Ammon's horn (tissue), 1 donor: ENCODE measurements at regions not wholly inside any gene's neighbourhood (a gene's known extent, or its start where the extent isn't known, plus 50 kb on each side); places are given as distances from the start of the nearest gene placed in this dataset.

Experiments
- DNase-seq: peaks from one replicate; pipeline ENCODE4 v3.0.0-alpha.2; 2016; ENCODE audit warnings: low spot score

GRCh38 chr16:86090461-86091170, 191.7 kb downstream of the IRF8 start:
- no peak for DNase-seq

DNA sequence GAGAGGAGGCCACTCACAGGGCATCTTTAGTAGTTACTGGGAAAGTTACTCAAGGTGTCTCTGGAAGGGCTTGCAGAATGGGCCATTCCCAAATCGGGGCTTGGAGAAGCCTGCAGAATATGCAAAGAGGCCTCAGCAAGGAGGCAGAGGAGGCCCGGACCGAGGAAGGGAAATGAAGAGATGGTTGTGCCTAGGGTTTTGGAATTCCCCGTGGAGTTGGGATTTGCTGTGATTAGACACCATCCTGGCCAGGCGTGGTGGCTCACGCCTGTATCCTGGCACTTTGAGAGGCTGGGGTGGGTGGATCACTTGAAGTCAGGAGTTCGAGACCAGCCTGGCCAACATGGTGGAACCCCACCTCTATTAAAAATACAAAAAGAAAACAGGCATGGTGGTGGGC, 193.0 kb downstream of the IRF8 start:
- no peak for DNase-seq

- DNase-seq, result no peak
These were observed 193.9 kb downstream of the IRF8 start for GRCh38 chr16:86092586-86093480.

GRCh38 chr16:86093801-86094750, 195.1 kb downstream of the IRF8 start:
- no peak for DNase-seq

GRCh38 chr16:86095131-86095752, 196.3 kb downstream of the IRF8 start:
- no peak for DNase-seq

DNA sequence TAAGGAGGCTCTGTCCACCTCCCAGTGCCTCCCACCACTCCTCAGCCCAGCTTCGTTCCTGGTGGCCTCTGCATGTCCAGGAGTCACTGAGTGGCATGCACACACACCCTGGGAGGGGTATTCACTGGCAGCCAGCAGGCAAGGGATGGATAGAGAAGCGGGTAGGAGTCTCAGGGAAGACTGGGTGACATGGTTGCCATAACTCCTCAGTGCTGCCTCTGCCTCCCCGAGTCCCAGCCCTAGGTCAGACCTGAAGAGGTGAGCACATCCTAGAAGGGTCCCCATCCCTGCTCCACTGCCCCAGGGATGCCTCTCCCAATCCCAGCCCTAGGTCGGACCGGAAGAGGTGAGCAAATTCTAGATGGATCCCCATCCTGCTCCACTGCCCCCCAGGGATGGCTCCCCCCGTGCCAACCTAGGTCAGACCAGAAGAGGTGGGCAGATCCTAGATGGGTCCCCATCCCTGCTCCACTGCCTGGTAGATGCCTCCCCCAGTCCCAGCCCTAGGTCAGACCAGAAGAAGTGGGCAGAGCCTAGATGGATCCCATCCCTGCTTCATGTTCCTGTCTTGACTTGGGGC, 197.0 kb downstream of the IRF8 start:
- no peak for DNase-seq

- DNase-seq, result no peak
These were observed 197.9 kb downstream of the IRF8 start for GRCh38 chr16:86096850-86097249.

- DNase-seq, result no peak
These were observed 200.4 kb downstream of the IRF8 start for GRCh38 chr16:86099326-86099725.

GRCh38 chr16:86100205-86101136, 201.5 kb downstream of the IRF8 start:
- no peak for DNase-seq

GRCh38 chr16:86101137-86101896, 202.4 kb downstream of the IRF8 start:
- DNase-seq, result no peak

- no peak for DNase-seq
These were observed 202.9 kb downstream of the IRF8 start for GRCh38 chr16:86101897-86102157.

DNA sequence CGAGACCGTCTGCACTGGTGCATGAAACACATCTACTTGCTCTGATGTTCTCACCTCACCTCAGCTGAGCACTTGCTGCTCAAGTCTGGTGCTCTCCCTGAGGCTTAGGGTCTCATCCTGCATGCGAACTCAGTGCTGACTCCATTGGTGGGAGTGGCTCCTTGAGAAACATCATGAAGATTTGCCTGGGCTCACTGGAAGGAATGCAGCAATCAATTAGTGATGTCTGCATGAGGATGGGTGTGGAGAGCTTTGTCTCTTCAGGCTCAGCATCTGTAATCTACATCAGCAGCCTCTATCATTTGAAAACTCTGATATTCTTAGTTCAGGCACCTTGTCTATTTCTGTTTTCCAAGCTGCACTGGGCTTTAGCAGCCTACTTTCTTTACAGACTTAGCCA, 204.4 kb downstream of the IRF8 start:
- DNase-seq, result no peak

GRCh38 chr16:86104537-86105048, 205.6 kb downstream of the IRF8 start:
- no peak for DNase-seq

DNA sequence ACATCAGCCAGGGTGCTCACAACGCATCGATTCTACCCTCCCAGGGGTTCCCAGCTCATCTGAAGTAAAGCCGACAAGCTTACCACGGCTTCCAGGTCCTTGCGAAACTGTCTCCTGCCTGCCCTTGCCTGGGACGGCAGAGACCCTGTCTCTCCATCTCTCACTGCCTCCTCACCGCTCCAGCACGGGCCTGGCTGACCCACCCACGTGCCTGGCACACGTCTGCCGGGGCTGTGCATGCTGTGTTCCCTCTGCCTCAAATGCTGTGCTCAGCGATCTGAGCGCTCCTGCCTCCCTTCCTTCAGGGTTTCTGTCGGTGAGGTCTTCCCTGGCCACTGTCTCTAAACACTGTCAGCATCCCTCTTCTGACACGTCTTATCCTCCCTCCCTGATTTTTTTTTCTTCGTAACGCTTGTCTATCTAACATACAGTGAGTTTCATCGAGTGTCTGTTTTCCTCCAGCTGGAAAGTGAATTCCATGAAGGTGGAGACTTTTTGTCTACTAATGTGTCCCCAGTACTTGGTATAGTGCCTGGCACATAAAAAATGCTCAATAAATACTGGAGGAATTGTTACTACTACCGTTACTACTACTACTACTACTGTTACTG, 208.4 kb downstream of the IRF8 start:
- no peak for DNase-seq

DNA sequence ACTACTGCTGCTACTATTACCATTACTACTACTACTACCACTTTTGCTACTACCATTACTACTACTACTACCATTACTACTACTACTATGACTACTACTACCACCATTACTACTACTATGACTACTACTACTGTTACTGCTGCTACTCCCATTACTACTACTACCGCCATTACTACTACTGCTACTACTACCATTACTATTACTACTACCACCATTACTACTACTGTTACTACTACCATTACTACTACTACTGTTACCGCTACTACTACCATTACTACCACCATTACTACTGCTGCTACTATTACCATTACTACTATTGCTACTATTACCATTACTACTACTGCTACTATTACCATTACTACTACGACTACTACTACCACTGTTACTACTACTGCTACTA, 209.1 kb downstream of the IRF8 start:
- DNase-seq, result no peak

DNA sequence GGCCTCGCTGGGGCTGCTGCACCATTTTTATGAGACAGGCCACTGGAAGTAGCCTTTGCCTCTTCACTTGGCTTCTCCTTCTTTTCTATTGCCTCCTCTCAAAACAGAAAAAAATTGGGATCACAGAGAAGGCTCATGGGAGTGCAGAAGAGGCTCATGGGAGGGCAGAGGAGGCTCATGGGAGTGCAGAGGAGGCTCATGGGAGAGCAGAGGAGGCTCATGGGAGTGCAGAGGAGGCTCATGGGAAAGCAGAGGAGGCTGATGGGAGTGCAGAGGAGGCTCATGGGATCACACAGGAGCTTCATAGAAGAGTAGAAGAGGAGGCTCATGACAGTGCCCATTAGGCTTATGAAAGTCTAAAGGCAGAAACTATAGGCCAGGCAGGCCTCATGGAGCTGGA, 211.2 kb downstream of the IRF8 start:
- DNase-seq, result no peak

GRCh38 chr16:86110726-86111125, 211.8 kb downstream of the IRF8 start:
- no peak for DNase-seq

- DNase-seq, result no peak
These were observed 213.2 kb downstream of the IRF8 start for GRCh38 chr16:86112178-86112577.

GRCh38 chr16:86117235-86117634, 218.3 kb downstream of the IRF8 start:
- no peak for DNase-seq
